ENCODE measurements at regions not wholly inside any gene's neighbourhood (a gene's known extent, or its start where the extent isn't known, plus 50 kb on each side); places are given as distances from the start of the nearest gene placed in this dataset.

- TF ChIP-seq CTCF (conservative IDR thresholded peaks at IDR 0.05; ENCODE audit: low read depth, low read length) = no peak
- no peak for TF ChIP-seq EZH2 (IDR thresholded peaks at IDR 0.05; ENCODE audit: borderline replicate concordance, low read depth, low read length, poor library complexity, severe bottlenecking)
Observed at GRCh38 chr3:177367788-177368187, 170.5 kb upstream of the TBL1XR1 start.

Data from A673 (cell line).